ENCODE measurements at regions not wholly inside any gene's neighbourhood (a gene's known extent, or its start where the extent isn't known, plus 50 kb on each side); places are given as distances from the start of the nearest gene placed in this dataset.

DNA sequence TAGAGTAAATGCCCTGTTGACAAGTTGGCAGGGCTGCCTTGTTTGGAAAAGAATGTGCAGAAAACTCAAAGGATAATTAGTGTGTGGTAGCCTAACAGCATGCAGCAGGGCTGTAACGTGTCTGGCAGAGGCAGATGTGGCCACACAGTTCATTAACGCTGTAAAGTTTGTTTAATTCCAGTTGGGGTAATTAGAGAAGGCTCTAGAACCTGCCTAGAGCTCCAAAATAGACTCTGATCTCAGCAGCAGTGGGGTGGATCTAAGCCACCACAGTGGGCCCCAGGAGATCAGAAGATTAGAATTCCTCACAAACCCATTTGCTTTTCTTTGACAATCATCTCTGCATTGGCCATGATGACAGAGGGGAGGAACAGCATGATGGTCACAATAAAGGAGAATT is 65.1 kb upstream of the LEKR1 start:
- TF ChIP-seq JUND (IDR thresholded peaks at IDR 0.05) (no peak), FOXA2 (IDR thresholded peaks at IDR 0.05) (no peak), SP1 (IDR thresholded peaks at IDR 0.05) (no peak), TAF1 (conservative IDR thresholded peaks at IDR 0.05) (no peak), GABPA (IDR thresholded peaks at IDR 0.05 in 1 of 2, conservative IDR thresholded peaks at IDR 0.05 in 1 of 2) (no peak), RXRA (IDR thresholded peaks at IDR 0.05) (no peak), YY1 (IDR thresholded peaks at IDR 0.05) (no peak)
- TF ChIP-seq, protein P1, sequence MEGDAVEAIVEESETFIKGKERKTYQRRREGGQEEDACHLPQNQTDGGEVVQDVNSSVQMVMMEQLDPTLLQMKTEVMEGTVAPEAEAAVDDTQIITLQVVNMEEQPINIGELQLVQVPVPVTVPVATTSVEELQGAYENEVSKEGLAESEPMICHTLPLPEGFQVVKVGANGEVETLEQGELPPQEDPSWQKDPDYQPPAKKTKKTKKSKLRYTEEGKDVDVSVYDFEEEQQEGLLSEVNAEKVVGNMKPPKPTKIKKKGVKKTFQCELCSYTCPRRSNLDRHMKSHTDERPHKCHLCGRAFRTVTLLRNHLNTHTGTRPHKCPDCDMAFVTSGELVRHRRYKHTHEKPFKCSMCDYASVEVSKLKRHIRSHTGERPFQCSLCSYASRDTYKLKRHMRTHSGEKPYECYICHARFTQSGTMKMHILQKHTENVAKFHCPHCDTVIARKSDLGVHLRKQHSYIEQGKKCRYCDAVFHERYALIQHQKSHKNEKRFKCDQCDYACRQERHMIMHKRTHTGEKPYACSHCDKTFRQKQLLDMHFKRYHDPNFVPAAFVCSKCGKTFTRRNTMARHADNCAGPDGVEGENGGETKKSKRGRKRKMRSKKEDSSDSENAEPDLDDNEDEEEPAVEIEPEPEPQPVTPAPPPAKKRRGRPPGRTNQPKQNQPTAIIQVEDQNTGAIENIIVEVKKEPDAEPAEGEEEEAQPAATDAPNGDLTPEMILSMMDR (IDR thresholded peaks at IDR 0.05; ENCODE audit: low read depth, low read length, missing input control), result no peak
- TF ChIP-seq, protein P2, sequence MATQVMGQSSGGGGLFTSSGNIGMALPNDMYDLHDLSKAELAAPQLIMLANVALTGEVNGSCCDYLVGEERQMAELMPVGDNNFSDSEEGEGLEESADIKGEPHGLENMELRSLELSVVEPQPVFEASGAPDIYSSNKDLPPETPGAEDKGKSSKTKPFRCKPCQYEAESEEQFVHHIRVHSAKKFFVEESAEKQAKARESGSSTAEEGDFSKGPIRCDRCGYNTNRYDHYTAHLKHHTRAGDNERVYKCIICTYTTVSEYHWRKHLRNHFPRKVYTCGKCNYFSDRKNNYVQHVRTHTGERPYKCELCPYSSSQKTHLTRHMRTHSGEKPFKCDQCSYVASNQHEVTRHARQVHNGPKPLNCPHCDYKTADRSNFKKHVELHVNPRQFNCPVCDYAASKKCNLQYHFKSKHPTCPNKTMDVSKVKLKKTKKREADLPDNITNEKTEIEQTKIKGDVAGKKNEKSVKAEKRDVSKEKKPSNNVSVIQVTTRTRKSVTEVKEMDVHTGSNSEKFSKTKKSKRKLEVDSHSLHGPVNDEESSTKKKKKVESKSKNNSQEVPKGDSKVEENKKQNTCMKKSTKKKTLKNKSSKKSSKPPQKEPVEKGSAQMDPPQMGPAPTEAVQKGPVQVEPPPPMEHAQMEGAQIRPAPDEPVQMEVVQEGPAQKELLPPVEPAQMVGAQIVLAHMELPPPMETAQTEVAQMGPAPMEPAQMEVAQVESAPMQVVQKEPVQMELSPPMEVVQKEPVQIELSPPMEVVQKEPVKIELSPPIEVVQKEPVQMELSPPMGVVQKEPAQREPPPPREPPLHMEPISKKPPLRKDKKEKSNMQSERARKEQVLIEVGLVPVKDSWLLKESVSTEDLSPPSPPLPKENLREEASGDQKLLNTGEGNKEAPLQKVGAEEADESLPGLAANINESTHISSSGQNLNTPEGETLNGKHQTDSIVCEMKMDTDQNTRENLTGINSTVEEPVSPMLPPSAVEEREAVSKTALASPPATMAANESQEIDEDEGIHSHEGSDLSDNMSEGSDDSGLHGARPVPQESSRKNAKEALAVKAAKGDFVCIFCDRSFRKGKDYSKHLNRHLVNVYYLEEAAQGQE (IDR thresholded peaks at IDR 0.05), result no peak
- TF ChIP-seq, protein P3, sequence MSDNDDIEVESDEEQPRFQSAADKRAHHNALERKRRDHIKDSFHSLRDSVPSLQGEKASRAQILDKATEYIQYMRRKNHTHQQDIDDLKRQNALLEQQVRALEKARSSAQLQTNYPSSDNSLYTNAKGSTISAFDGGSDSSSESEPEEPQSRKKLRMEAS (IDR thresholded peaks at IDR 0.05), result no peak
- TF ChIP-seq, protein P4, sequence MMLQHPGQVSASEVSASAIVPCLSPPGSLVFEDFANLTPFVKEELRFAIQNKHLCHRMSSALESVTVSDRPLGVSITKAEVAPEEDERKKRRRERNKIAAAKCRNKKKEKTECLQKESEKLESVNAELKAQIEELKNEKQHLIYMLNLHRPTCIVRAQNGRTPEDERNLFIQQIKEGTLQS (IDR thresholded peaks at IDR 0.05), result no peak
- TF ChIP-seq, protein P5, sequence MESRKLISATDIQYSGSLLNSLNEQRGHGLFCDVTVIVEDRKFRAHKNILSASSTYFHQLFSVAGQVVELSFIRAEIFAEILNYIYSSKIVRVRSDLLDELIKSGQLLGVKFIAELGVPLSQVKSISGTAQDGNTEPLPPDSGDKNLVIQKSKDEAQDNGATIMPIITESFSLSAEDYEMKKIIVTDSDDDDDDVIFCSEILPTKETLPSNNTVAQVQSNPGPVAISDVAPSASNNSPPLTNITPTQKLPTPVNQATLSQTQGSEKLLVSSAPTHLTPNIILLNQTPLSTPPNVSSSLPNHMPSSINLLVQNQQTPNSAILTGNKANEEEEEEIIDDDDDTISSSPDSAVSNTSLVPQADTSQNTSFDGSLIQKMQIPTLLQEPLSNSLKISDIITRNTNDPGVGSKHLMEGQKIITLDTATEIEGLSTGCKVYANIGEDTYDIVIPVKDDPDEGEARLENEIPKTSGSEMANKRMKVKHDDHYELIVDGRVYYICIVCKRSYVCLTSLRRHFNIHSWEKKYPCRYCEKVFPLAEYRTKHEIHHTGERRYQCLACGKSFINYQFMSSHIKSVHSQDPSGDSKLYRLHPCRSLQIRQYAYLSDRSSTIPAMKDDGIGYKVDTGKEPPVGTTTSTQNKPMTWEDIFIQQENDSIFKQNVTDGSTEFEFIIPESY (IDR thresholded peaks at IDR 0.05), result no peak

Data from liver (tissue), 3 donors.